Stimulated activated CD8-positive, alpha-beta memory T cell treated with anti-CD3 and anti-CD28 coated beads, Interleukin-15, amount 100 ng/mL, for 48 hours (primary cell): ENCODE measurements at regions not wholly inside any gene's neighbourhood (a gene's known extent, or its start where the extent isn't known, plus 50 kb on each side); places are given as distances from the start of the nearest gene placed in this dataset.

Experiments used
- DNase-seq, 2 donors: peaks; one replicate each; pipeline ENCODE4 v3.0.0-alpha.2; 2020; ENCODE audit warnings: low read depth in 2 of 2

- no peak for DNase-seq
These were observed 105.1 kb downstream of the KCNF1 start for GRCh38 chr2:11016735-11017388.

GRCh38 chr2:11017921-11018320, 106.2 kb downstream of the KCNF1 start:
- DNase-seq, result no peak

GRCh38 chr2:11018651-11019185, 107.0 kb downstream of the KCNF1 start:
- DNase-seq, result no peak

- DNase-seq, result no peak
These were observed 107.9 kb downstream of the KCNF1 start for GRCh38 chr2:11019614-11020013.

- no peak for DNase-seq
These were observed 110.3 kb downstream of the KCNF1 start for GRCh38 chr2:11022064-11022463.

- no peak for DNase-seq
These were observed 111.0 kb downstream of the KCNF1 start for GRCh38 chr2:11022591-11023273.

- DNase-seq, result no peak
These were observed 111.9 kb downstream of the KCNF1 start for GRCh38 chr2:11023326-11024258.

GRCh38 chr2:11024259-11024645, 112.5 kb downstream of the KCNF1 start:
- DNase-seq, result no peak

- no peak for DNase-seq
These were observed 113.0 kb downstream of the KCNF1 start for GRCh38 chr2:11024687-11025086.

- DNase-seq, result no peak
These were observed 114.7 kb downstream of the KCNF1 start for GRCh38 chr2:11026286-11026921.

- no peak for DNase-seq
These were observed 115.5 kb downstream of the KCNF1 start for GRCh38 chr2:11027195-11027594.

- DNase-seq, result no peak
These were observed 116.7 kb downstream of the KCNF1 start for GRCh38 chr2:11028407-11028916.

GRCh38 chr2:11029136-11029535, 117.4 kb downstream of the KCNF1 start:
- no peak for DNase-seq

- DNase-seq, result no peak
These were observed 118.3 kb downstream of the KCNF1 start for GRCh38 chr2:11030036-11030435.

GRCh38 chr2:11030909-11031308, 119.2 kb downstream of the KCNF1 start:
- DNase-seq, result no peak

GRCh38 chr2:11031876-11032275, 120.1 kb downstream of the KCNF1 start:
- no peak for DNase-seq

GRCh38 chr2:11032396-11032795, 120.7 kb downstream of the KCNF1 start:
- no peak for DNase-seq

GRCh38 chr2:11033114-11033513, 121.4 kb downstream of the KCNF1 start:
- DNase-seq, result no peak

- DNase-seq, result no peak
These were observed 116.6 kb upstream of the SLC66A3 start for GRCh38 chr2:11038641-11039040.

- no peak for DNase-seq
These were observed 114.3 kb upstream of the SLC66A3 start for GRCh38 chr2:11040992-11041391.

GRCh38 chr2:11042841-11043240, 112.4 kb upstream of the SLC66A3 start:
- DNase-seq, result no peak

- no peak for DNase-seq
These were observed 112.0 kb upstream of the SLC66A3 start for GRCh38 chr2:11043245-11043644.
